K562 (cell line): ENCODE measurements at regions not wholly inside any gene's neighbourhood (a gene's known extent, or its start where the extent isn't known, plus 50 kb on each side); places are given as distances from the start of the nearest gene placed in this dataset.

Experiments
- ATF7 ChIP-seq: fragments of 450-650 bp; IDR thresholded peaks from 2 replicates; pipeline ENCODE4 v1.7.1; 2014; ENCODE audit warnings: mild to moderate bottlenecking, moderate library complexity
- EZH2 ChIP-seq: IDR thresholded peaks from 2 replicates; pipeline ENCODE4 v1.6.1; 2012; ENCODE audit warnings: low read depth, mild to moderate bottlenecking, inconsistent platforms, low read length, borderline replicate concordance
- GABPA ChIP-seq: fragments of 200-800 bp; sonication (Bioruptor generic); conservative IDR thresholded peaks from 2 replicates; pipeline ENCODE4 v1.6.1; 2016; ENCODE audit warnings: low read depth, missing genetic modification characterization, missing compliant biosample characterization
- SMAD1 ChIP-seq: fragments of 150-350 bp; IDR thresholded peaks from 2 replicates; pipeline ENCODE4 v1.6.1; 2014; ENCODE audit warnings: low read length, low read depth; ENCODE audit not compliant: partially characterized antibody
- STAG1 ChIP-seq: sonication (generic); formaldehyde crosslinking; IDR thresholded peaks from 2 replicates; pipeline ENCODE4 v1.5.0; 2020; ENCODE audit warnings: missing genetic modification reagents, borderline replicate concordance
- TBL1XR1 ChIP-seq, 2 experiments: IDR thresholded peaks; 2 replicates each; pipeline ENCODE4 v1.6.1; 2012; ENCODE audit warnings: improper control_type of control experiment in 2 of 2, low read length in 2 of 2, mild to moderate bottlenecking in 1 of 2
- TOE1 ChIP-seq, 2 experiments: fragments of 450-650 bp in 1 of 2; sonication (generic) in 1 of 2; formaldehyde crosslinking in 1 of 2; IDR thresholded peaks; 2 replicates each; pipeline versions ENCODE4 v1.7.1 to v1.8.0; 2016 to 2022; ENCODE audit warnings: borderline replicate concordance in 2 of 2, mild to moderate bottlenecking in 2 of 2, antibody characterized with exemption in 1 of 2, inconsistent platforms in 1 of 2, low read depth in 1 of 2, missing genetic modification reagents in 1 of 2, moderate library complexity in 1 of 2

- TF ChIP-seq EZH2 (no peak), STAG1 (no peak), GABPA (tag) (no peak), ATF7 (no peak), TBL1XR1 (IDR thresholded peaks at IDR 0.05; ENCODE audit: low read length in 2 of 2) (no peak), TOE1 (IDR thresholded peaks at IDR 0.05; ENCODE audit: borderline replicate concordance) (no peak), TOE1 (CRISPR knock-in tag; IDR thresholded peaks at IDR 0.05; ENCODE audit: borderline replicate concordance, low read depth) (no peak), SMAD1 (no peak)
Observed at GRCh38 chr2:58893656-58894351, 652.7 kb upstream of the FANCL start.
